ENCODE measurements at regions not wholly inside any gene's neighbourhood (a gene's known extent, or its start where the extent isn't known, plus 50 kb on each side); places are given as distances from the start of the nearest gene placed in this dataset.

- Histone ChIP-seq H3K27me3 (ENCODE audit: control insufficient read depth, insufficient read depth, low read length) (peaks cover 4% of the 10 kb centered on the region), H2AFZ (ENCODE audit: low read length) (no peak overlapping the region), H4K20me1 (ENCODE audit: control insufficient read depth, extremely low read depth, insufficient read depth, low read length) (no peaks in the 10 kb centered on the region), H3K27ac (ENCODE audit: insufficient read depth, low read length) (no peak overlapping the region), H3K4me3 (replicated peaks in 1 of 4; ENCODE audit: control extremely low read depth in 1 of 4, insufficient read depth in 1 of 4, low read depth in 3 of 4, low read length in 4 of 4) (no peak overlapping the region), H3K9me3 (ENCODE audit: control insufficient read depth, insufficient read depth, low read depth, low read length) (no peaks in the 10 kb centered on the region), H3K79me2 (ENCODE audit: control insufficient read depth, insufficient read depth, low read length) (no peaks in the 10 kb centered on the region), H3K4me2 (ENCODE audit: extremely low read depth, insufficient read depth, low read length) (peak overlapping the region; percentile 54), H3K36me3 (ENCODE audit: control insufficient read depth, insufficient read depth, low read length) (no peaks in the 10 kb centered on the region), H3K9ac (ENCODE audit: insufficient read depth, low read length) (no peak overlapping the region), H3K4me1 (ENCODE audit: control insufficient read depth, extremely low read depth, insufficient read depth, low read length) (no peaks in the 10 kb centered on the region)
- no peak for DNase-seq (ENCODE audit: low read depth in 2 of 2)
- no peak for TF ChIP-seq EZH2 (IDR thresholded peaks at IDR 0.05; ENCODE audit: low read length, missing control alignments)
- TF ChIP-seq CTCF (conservative IDR thresholded peaks at IDR 0.05 in 1 of 2, IDR thresholded peaks at IDR 0.05 in 1 of 2; ENCODE audit: low read depth in 1 of 2, low read length in 2 of 2), result no peak
Measured at GRCh38 chr10:21167288-21168010, 270.3 kb upstream of the NEBL start.

- H4K20me1 ChIP-seq (ENCODE audit: control insufficient read depth, extremely low read depth, insufficient read depth, low read length), result no peaks in the 10 kb centered on the region
- DNase-seq (ENCODE audit: low read depth in 2 of 2), result no peak
- no peak overlapping the region for H2AFZ ChIP-seq (ENCODE audit: low read length)
- H3K4me2 ChIP-seq (ENCODE audit: extremely low read depth, insufficient read depth, low read length), result peak overlapping the region; percentile 54
- H3K9ac ChIP-seq (ENCODE audit: insufficient read depth, low read length), result no peak overlapping the region
- H3K79me2 ChIP-seq (ENCODE audit: control insufficient read depth, insufficient read depth, low read length), result no peaks in the 10 kb centered on the region
- H3K4me1 ChIP-seq (ENCODE audit: control insufficient read depth, extremely low read depth, insufficient read depth, low read length), result no peaks in the 10 kb centered on the region
- H3K9me3 ChIP-seq (ENCODE audit: control insufficient read depth, insufficient read depth, low read depth, low read length), result no peaks in the 10 kb centered on the region
- no peaks in the 10 kb centered on the region for H3K27me3 ChIP-seq (ENCODE audit: control insufficient read depth, insufficient read depth, low read length)
- TF ChIP-seq CTCF (conservative IDR thresholded peaks at IDR 0.05 in 1 of 2, IDR thresholded peaks at IDR 0.05 in 1 of 2; ENCODE audit: low read depth in 1 of 2, low read length in 2 of 2) (no peak), EZH2 (IDR thresholded peaks at IDR 0.05; ENCODE audit: low read length, missing control alignments) (no peak)
- no peak overlapping the region for H3K27ac ChIP-seq (ENCODE audit: insufficient read depth, low read length)
- no peak overlapping the region for H3K4me3 ChIP-seq (replicated peaks in 1 of 4; ENCODE audit: control extremely low read depth in 1 of 4, insufficient read depth in 1 of 4, low read depth in 3 of 4, low read length in 4 of 4)
- H3K36me3 ChIP-seq (ENCODE audit: control insufficient read depth, insufficient read depth, low read length), result no peaks in the 10 kb centered on the region
Measured at GRCh38 chr10:21166557-21167287, 269.6 kb upstream of the NEBL start.

- no peaks in the 10 kb centered on the region for H4K20me1 ChIP-seq (ENCODE audit: control insufficient read depth, extremely low read depth, insufficient read depth, low read length)
- H3K36me3 ChIP-seq (ENCODE audit: control insufficient read depth, insufficient read depth, low read length), result no peaks in the 10 kb centered on the region
- H2AFZ ChIP-seq (ENCODE audit: low read length), result no peak overlapping the region
- no peaks in the 10 kb centered on the region for H3K27me3 ChIP-seq (ENCODE audit: control insufficient read depth, insufficient read depth, low read length)
- no peaks in the 10 kb centered on the region for H3K79me2 ChIP-seq (ENCODE audit: control insufficient read depth, insufficient read depth, low read length)
- H3K4me1 ChIP-seq (ENCODE audit: control insufficient read depth, extremely low read depth, insufficient read depth, low read length), result no peaks in the 10 kb centered on the region
- no peak overlapping the region for H3K4me3 ChIP-seq (replicated peaks in 1 of 4; ENCODE audit: control extremely low read depth in 1 of 4, insufficient read depth in 1 of 4, low read depth in 3 of 4, low read length in 4 of 4)
- no peak for DNase-seq (ENCODE audit: low read depth in 2 of 2)
- H3K4me2 ChIP-seq (ENCODE audit: extremely low read depth, insufficient read depth, low read length), result no peak overlapping the region
- H3K9ac ChIP-seq (ENCODE audit: insufficient read depth, low read length), result no peak overlapping the region
- H3K9me3 ChIP-seq (ENCODE audit: control insufficient read depth, insufficient read depth, low read depth, low read length), result no peaks in the 10 kb centered on the region
- TF ChIP-seq CTCF (conservative IDR thresholded peaks at IDR 0.05 in 1 of 2, IDR thresholded peaks at IDR 0.05 in 1 of 2; ENCODE audit: low read depth in 1 of 2, low read length in 2 of 2) (no peak), EZH2 (IDR thresholded peaks at IDR 0.05; ENCODE audit: low read length, missing control alignments) (no peak)
- H3K27ac ChIP-seq (ENCODE audit: insufficient read depth, low read length), result no peak overlapping the region
Measured at GRCh38 chr10:21165489-21165888, 268.4 kb upstream of the NEBL start.
